AG20443 (cell line): ENCODE measurements at regions not wholly inside any gene's neighbourhood (a gene's known extent, or its start where the extent isn't known, plus 50 kb on each side); places are given as distances from the start of the nearest gene placed in this dataset.

Experiments used
- DNase-seq: peaks from one replicate; pipeline ENCODE4 v3.0.0; 2012; ENCODE audit warnings: low spot score, mixed read lengths

DNA sequence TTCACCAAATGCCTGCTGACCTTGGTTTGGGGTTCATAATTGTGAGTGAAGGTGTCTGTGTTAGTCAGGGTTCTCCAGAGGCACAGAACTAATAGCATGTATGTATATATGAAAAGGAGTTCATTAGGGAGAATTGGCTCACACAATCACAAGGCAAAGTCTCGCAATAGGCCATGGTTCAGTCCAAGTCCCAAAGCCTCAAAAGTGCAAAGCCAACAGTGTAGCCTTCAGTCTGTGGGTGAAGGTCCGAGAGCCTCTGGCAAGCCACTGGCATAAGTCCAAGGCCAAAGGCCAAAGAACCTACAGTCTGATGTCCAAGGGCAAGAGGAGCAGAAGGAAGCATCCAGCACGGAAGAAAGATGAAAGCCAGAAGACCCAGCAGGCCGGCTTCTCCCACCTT lies 257.6 kb upstream of the SHH start:
- DNase-seq: no peak

DNA sequence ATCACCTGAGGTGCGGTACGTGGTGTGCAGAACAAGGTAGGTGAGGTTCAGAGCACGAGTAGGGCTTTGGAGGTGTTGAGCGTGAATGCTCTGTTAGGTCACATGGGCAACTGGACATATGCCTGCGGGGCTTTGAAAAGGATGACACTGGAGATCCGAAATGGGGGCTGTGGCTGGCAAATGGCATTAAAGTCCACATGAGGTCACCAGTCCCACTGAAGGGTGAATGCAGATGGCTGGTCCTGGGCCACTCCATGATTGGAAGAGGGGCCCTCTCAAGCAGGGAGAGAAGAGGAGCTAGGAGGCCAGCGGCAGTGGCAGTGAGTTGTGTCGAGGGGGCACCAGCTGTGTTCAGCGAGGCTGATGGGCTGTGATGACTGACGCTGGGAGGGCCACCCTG lies 254.9 kb upstream of the SHH start:
- no peak for DNase-seq

DNA sequence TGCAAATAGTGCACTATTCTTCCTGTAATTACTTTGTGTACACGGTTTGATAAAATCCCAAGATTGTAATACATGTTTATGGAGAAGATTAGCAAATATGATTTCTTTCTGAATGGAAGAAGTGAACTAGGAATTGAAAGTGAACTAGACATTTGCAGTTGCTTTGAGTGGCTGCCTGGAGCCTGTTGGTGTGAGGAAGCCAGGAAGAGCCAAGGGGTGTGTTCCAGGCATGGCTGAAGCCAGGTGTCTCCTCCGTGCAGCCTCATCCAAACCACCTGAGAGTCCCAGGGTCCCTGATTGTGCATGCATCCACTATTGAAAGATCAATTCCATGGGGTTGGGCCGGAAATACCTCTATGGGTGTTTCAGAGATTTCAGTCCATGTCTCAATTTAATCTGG lies 253.1 kb upstream of the SHH start:
- no peak for DNase-seq

DNA sequence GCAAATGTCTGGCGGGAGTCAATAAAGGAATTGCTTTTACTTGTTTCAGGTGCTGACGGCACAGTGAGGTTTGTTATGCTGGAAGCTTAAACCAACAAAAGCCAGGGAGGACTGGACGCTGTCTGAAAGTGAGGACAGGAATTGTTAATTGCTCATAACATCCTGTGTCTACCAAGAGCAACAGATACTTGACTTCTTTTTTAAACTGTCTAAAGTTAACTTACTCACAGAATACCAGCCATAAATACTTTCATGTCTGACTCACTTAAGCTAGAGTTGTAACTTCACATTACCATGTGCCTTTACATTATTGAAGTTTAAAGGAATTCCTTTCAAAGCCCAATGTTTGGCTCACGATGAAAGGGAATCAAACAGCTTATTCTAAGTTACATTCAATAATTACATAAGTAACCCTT lies 252.7 kb upstream of the SHH start:
- DNase-seq: no peak

DNA sequence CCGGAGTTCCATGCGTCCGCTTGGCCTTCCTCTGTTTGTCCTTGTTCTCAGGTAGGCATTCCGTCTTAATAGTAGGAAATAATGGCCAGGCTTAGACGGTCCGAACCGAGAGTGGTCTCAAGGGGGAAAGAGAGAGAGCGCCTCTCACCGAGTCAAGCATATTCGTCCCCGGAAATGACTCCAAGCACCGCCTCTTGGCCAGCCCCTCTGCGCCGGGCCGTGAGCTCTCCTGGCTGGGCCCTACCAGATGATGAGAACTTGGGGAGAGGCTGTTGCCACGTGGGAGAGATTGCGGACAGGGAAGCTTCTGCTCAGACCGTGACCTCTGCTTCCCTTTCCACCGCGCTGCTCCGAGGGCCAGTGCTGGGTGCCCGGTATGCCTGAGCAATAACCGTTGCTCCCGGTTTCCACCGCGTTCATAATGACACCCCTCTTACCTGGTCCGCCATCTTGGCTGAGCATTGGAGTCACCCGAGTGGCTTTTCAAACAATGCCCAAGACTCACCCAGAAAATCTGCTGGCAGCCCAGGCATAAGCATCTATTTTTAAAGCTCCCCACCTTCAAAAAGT lies 251.1 kb upstream of the SHH start:
- DNase-seq: no peak

DNA sequence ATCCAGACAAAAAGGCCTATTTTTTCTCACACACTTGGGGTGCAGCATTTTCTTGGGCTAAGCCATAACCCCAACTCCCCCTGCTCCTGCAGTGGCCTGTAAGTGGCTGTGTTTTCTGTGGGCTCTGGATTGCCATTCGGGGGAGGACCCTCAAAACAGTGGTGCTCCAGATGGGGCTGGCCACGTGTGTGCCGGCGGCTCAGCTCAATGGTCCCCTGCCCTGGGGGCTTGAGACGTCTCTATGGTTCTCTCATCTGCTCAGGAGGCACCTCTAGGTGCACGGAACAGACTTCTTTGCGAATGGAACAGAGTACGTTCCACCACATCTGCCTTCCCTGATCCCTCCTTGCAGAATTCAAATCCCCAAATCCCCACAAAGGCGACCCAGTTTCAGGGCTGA lies 250.0 kb upstream of the SHH start:
- no peak for DNase-seq

DNA sequence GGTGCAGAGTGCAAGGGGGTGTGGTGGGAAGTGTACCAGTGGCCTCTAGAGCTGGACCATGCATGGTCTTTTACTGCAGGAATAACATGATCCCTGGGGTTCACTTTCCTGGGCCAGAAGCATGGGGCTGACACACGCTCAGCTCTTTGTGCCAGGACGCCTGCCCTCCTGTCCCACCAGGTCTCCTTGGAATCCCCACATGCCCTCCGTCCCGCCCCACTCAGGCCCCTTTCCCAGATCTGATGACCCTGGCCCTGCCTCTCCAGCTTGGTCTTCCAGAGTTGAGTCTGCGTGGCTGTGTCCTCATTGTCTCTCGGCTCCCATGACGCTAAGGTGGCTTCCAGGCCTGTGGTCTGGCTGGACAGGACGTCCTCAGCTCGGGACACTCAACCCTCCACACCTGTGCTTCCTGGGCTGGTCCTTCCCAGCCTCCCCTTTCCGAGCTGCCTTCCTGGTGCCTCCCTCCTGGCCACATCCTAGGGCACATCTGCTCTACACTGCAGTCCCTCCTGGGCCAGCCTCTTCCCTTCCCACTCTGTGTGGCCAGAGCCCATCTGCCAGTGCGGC lies 249.5 kb upstream of the SHH start:
- no peak for DNase-seq

DNA sequence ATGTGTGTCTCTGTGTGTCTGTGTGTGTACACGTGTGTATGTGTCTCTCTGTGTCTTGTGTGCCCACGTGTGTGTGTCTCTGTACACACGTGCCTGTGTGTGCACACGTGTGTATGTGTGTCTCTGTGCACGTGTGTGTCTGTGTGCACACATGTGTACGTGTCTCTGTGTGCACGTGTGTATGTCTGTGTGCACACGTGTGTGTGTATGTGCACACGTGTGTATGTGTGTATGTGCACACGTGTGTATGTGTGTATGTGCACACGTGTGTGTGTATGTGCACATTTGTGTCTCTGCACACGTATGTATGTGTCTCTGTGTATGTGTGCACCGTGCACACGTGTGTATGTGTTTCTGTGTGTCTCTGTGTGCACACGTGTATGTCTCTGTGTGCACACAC lies 248.7 kb upstream of the SHH start:
- no peak for DNase-seq

DNA sequence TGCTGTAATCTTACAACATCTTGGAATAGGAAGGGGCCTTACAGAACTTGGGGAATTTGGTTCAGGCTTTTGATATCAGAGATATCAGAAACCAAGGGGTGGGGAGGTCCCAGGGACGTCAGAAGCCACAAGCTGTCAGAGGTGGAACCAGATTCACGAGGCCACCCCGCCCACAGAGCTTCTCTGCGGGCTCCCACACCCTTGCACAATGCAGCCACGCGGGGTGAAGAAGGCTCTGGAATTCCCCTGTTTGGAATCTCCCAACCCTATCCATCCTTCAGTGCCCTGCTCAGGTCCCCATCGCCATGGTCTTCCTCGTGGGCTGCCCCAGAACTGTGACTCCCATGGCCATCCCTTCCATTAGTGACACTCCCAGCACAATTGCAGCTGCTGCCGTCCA lies 247.1 kb upstream of the SHH start:
- DNase-seq: no peak

DNA sequence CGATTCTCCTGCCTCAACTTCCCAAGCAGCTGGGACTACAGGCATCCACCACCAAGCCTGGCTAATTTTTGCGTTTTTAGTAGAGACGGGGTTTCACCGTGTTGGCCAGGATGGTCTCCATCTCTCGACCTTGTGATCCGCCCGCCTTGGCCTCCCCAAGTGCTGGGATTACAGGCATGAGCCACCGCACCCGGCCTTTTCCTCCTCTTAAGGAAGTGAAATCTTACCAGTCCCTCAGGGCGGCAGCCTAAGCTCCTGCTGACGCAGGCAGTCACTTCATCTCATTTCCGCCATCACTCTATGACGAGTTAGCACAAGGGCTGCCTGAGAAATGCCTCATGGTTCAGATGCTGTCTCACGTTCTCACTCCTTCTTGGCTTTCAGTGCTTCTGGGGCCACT lies 246.0 kb upstream of the SHH start:
- DNase-seq: no peak

DNA sequence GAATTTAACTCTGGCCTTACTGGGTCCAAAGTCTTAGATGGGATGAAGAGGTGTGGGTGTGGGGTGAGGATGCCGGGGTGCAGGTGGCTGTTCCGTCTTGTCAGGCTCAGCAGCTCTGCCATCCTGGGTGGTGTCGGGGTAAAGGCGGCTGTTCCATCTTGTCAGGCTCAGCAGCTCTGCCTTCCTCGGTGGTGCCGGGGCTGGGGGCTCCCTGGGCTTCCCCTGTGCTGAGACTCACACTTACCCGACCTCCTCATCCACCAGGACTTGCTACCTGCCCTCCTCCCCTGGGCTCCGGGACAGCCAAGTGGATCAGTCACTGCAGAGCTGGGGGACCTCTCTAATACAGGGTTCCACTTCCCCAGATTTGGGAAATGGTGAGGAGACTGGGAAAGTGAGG lies 244.3 kb upstream of the SHH start:
- no peak for DNase-seq

DNA sequence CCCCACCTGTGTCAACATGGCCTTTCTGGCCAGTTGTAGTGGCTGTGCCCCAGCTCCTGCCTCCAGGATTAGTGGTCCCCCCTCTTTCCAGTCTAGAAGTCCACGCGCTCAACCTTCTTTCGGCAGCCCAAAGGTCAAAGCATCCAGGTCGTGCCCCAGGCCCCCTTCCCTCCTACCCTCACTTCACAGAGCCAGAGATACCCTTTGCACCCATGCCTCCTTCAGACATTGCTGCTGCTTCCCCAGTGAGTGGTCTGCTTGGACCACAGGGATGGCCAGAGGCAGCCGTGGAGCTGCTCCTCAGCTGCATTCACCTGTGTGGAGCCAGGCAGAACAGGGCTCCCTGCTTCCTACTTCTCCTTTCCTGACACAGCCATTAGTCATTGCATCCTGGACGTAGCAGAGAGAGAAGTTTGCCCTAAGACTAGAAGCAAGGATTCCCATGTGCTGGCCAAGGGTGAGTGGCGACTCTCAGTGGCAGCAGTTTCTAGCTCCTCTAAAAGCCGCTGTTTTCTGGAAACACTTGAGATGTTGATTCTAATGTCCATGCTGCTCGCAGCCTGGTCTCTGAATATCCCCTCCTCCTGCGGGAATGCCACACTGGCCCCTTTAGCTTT lies 243.1 kb upstream of the SHH start:
- no peak for DNase-seq

DNA sequence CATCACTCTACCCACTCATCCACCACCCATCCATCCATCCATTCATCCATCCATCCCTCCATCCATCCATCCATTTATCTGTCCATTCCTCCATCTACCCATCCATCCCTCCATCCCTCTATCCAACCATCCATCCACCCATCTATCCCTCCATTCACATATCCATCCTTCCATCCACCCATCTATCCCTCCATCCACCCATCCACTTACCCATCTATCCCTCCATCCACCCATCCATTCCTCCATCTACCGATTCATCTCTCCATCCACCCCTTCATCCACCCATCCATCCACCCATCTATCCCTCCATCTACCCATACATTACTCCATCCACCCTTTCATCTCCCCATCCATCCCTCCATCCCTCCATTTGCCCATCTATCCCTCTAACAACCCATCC lies 239.6 kb upstream of the SHH start:
- no peak for DNase-seq

DNA sequence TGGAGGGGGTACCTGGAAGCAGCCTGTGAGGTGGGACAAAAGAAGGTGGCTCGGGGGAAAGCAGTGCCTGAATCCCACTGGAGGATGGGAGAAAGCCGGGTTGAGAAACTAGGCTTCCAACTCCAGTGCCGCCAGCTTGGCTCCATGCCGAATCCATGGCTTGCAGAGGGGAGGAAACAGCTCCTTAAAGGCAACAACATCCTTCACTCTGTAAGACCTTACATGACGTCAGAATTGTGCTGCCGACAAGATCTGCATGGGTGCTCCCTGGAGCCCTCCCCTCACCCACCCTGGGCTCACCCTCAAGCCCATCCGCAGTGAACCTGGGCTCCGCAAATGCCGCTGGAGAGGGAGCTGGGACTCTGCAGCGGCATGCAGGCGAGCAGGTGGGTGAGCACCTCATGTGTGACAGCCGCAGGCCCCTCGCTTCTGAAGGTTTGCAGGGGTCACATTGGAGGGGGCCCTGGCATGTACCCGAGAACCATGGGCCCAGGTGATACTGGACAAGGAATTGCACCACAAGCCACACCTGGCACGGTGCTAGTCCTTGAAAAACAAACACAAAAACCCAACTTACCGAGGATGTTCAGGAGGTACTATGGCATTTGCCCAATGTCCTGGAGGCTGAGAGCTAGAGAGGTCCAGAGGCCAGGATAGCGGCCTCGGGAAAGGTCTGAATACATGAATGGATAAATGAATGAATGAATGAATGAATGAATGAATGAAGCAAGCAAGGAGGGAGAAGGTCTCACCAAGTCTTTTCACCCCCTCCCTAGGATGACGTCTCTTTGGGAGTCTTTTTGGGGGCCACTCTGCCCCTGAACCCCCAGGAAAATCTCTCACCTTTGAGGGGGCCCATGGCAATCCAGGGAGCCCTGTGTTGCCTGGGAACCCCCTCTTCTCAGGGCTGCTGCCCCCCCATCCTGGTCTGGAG lies 238.6 kb upstream of the SHH start:
- DNase-seq: no peak

DNA sequence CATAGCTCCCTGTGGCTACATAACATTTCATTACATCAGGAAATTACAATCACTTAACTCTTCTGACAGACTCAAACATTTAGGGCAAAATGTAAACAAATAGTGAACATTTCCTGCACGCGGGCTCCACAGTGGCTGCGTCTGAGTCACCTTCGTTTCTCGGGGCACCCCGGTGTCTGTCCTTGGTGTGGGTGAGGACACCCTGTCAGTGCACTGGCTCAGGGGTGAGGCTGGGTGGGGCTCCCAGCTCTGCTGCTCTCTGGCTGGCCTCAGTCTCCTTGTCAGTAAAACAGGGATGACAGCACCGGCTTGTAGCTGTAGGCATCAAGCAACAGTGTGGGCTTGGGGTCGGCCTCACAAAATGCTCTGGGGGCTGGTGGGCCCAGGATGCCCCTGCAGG lies 237.1 kb upstream of the SHH start:
- DNase-seq: no peak

DNA sequence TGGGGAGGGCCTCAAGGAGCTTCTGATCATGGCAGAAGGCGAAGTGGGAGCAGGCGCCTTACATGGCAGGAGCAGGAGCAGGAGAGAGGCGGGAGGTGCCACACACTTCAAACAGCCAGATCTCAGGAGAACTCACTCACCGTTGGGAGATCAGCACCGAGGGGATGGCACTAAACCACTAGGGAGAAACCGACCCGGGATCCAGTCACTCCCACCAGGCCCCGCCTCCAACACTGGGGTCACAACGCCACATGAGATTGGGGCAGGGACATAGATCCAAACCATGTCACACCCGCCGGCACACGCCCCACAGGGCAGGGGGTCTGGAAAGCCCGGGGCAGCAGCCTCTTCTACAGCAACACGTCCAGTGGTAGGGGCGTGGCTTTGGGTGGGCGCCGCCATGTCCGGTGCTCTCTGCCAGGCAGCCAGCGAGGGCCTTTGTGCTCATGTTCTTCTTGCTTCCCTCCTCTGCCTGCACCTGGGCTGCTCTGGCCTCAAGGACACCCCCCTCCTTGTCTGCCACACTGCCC lies 233.8 kb upstream of the SHH start:
- DNase-seq: no peak

DNA sequence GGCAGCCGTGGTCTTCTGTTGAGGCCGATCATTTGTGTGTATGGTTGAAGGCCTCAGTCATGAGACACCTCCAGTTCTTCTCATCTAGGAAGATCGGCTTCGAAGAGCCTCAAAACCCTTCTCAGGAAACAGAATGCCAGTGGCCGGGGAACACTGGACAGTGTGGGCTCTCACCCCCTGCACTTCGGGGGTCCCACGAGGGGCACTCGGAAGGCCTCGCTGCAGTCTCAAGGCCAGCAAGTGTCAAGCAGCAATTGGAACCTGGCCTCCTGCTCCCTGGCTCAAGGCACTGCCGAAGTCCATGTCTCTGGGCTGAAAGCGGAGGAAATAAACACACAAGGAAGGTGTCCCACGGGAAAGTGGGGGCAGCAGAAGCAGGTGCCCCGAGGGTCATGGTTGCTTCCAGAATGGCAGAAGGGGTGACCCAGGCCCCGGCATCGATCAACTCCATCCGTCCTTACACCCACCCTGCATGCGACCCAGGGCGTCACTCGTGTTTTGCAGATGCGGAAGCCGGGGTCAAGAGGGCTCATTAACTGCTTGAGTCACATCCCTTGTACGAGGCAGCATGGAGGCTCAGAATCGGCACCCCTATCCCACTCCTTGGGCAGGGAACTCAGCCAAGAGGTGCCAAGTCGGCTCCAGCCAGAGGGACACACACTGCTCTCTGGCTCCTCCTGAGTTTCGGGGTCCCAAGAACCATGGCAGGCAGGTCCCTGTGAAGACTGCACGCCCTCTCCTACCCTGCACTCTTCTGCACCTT lies 231.3 kb upstream of the SHH start:
- DNase-seq: no peak

DNA sequence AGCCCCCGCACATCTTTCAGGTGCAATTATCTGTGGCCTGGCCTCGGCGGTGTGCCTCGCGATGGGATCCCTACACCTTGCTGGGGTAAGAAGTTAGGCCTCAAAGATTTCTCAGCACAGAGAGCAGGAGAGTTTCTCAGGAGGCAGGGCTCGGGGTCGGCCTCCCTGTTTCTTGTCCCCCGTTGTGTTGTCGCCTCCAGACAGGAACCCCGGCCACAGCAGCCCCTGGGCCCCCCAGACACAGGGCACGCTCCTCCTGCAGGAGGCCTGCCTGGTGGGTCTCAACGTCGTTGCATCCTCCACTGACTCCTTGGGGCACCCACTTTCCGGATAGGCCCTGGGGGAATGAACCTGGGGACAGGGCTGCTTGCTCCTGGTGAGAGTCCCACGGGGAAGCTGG lies 229.1 kb upstream of the SHH start:
- DNase-seq: no peak

DNA sequence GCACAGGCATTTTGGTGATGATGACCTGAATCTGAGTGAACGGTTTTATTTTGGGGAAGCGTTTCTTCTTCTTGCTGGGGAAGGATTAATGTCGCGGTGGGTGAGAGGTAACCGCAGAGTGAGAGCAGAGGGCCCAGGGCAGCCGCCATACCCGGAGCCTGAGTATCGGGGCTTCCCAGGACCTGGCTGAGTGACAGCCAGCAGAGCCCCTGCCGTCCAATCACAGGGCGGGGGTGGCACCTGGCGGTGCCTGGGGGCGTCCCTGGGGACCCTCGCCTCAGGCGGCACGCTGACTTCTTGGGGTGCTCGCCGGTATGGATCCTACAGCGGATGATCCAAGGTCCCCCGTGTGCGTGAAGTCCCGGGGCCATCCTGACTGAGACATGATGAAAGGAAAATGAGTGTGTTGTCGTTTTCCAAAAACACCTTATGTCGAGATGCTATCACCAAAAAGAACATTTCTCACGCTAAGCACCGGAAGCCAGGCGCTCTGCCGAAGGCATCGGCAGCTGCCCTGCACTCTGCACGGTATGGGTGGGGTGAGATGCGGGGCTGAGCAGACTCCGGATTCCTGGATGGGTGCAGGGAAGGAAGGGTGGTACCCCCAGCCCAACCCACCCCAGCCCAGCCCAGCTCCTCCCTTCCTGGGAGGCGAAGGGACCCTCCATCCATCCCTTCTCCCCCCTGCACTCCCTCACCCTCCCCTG lies 227.9 kb upstream of the SHH start:
- DNase-seq: no peak

DNA sequence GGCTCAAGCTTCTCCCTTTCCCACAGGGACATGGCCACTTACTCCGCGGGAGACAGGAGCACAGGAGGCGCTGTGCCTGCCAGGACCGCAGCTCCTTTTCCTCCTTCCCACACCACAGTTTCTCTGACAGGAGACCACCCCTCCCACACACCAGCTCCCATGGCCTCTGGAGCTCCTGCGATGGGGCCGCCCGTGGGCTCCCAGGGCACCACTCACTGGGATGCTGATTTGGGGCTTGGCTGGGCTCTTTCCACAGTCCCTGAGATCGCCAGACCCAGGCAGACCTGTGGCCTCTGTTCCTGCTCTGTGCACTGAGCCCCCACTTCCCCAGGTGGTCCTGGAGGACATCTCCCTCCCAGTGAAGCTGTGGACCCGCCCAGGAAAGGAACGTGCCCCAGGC lies 226.9 kb upstream of the SHH start:
- no peak for DNase-seq

DNA sequence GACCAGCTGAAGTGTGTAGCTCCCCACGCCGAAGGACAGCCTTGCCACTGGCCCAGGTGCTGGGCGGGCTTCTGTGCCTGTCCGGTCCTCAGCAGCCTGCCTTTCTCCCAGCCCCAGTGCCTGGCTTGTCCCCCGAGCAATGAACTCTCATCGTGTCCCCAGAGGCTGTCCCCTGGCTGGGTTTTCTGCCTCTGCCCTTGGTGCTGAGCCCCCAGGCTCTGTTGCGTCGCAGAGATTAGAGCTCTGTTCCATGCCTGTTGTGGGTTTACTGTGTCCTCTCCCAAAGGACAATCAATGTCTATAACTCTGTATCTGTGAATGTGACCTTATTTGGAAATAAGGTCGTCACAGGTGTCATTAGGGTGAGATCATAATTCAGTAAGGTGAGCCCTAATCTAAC lies 226.1 kb upstream of the SHH start:
- no peak for DNase-seq

DNA sequence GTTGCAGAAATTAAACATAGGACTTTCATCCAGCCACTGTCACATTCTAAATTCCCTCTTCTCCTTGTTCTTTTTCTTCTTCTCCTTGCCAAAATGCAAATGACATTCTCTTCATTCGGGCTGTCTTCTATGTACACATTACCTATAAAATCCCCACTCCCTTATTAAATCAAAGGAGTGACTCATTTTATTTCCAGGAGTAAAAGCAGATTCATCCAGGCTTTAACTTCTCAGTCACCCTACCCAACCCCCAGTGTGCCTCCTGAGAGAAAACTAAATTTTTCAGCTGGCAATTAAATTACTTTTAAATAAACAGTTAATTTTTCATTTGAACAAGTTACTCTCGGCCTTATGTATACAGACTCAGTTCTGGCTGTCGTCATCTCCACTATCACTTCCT lies 223.9 kb upstream of the SHH start:
- no peak for DNase-seq
